Adrenal gland (tissue), 5 donors: ENCODE measurements at regions not wholly inside any gene's neighbourhood (a gene's known extent, or its start where the extent isn't known, plus 50 kb on each side); places are given as distances from the start of the nearest gene placed in this dataset.

Experiments
- POLR2A ChIP-seq, 2 donors: fragments of 450-650 bp; IDR thresholded peaks; one replicate each; pipeline ENCODE4 v1.6.1; 2017; ENCODE audit warnings: antibody characterized with exemption in 2 of 2, mild to moderate bottlenecking in 2 of 2, moderate library complexity in 1 of 2
- TF ChIP-seq, protein P1 (sequence below), 6 experiments: fragments of 450-650 bp in 4 of 6; fragments of 200-600 bp in 2 of 6; sonication (generic) in 1 of 6; IDR thresholded peaks; 1 replicate in 5 of 6; 2 replicates in 1 of 6; pipeline versions ENCODE4 v1.5.1 to v1.8.0; 2016 to 2021; ENCODE audit warnings: antibody characterized with exemption in 6 of 6, mild to moderate bottlenecking in 2 of 6, moderate library complexity in 1 of 6
- donor health status: DM: no; HTN: no; CAD: no.

DNA sequence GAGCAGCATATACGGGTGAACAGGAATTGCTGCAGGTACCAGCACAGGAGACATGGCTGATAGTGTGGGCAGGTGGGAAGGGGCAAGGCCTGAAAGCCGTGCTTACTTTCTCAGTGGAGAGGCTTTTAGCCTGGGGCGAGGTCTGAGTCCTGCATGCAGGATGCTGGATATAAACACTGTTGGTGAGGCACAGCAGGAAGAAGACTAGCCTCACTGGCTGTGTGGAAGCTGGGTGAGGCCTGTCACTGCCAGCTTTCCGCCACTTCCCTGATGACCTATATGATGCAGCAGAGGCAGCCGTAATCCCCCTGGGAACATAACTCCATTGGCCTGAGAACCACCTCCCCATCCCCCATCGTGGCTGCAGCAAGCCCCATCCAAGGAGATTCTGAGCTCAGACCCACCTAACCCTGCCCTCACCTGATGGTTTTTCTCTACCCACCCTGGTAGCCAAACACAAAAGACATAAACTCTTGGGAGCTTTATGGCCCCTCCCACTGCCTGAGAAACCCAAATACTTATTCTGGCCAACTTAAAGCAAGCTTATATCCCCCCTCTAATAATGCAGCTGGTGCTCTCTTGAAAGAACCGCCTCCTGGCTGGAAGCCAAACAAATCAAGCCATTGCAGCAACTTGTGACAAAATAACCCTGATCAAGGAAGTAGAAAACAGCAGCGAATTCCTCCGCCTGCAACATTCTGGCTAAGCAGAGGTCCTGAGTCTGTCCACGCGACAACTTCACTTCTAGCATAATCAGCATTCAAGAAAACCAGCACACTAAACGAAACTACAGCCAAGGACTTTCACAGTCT is 54.6 kb upstream of the DSC1 start:
- TF ChIP-seq POLR2A (IDR thresholded peaks at IDR 0.05), result no peak
- TF ChIP-seq, protein P1, sequence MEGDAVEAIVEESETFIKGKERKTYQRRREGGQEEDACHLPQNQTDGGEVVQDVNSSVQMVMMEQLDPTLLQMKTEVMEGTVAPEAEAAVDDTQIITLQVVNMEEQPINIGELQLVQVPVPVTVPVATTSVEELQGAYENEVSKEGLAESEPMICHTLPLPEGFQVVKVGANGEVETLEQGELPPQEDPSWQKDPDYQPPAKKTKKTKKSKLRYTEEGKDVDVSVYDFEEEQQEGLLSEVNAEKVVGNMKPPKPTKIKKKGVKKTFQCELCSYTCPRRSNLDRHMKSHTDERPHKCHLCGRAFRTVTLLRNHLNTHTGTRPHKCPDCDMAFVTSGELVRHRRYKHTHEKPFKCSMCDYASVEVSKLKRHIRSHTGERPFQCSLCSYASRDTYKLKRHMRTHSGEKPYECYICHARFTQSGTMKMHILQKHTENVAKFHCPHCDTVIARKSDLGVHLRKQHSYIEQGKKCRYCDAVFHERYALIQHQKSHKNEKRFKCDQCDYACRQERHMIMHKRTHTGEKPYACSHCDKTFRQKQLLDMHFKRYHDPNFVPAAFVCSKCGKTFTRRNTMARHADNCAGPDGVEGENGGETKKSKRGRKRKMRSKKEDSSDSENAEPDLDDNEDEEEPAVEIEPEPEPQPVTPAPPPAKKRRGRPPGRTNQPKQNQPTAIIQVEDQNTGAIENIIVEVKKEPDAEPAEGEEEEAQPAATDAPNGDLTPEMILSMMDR (IDR thresholded peaks at IDR 0.05), result no peak
